ENCODE measurements at regions not wholly inside any gene's neighbourhood (a gene's known extent, or its start where the extent isn't known, plus 50 kb on each side); places are given as distances from the start of the nearest gene placed in this dataset.

DNA sequence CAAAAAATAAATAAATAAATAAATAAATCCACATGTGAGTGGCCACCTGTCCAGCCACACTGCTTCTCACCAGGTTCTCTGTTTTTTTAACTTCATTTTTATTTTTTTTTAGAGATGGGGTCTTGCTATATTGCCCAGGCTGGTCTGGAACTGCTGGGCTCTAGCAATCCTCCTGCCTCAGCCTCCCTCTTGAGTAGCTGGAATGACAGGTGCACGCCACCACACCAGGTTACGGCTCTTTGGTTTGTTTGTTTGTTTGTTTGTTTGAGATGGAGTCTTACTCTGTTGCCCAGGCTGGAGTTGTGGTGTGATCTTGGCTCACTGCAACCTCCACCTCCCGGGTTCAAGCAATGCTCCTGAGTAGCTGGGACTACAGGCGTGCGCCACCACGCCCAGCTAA lies 94.5 kb upstream of the CACNA1A start:
- no peak for DNase-seq

DNA sequence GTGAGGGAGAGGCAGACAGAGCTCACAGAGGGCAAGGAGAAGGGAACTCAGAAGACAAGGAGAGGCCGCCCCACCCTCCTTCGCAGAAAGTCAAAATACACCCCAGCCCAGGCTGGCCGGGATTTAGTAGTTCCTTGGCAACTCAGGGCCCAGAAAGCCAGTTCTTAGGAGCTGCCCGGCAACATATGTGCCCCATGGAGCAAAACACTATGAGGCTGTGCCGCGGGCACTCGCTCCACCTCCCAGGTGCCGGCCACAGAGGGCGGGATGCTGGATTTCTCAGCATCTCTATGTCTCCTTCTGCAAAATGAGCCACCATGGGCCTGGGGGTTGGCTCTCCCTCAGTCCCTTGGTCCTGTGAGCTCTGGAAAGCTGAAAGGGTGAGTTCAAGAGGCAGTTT lies 93.8 kb upstream of the CACNA1A start:
- DNase-seq, result no peak

- DNase-seq, result no peak
Observed at GRCh38 chr19:13599681-13600080, 93.4 kb upstream of the CACNA1A start.

- DNase-seq, result no peak
Observed at GRCh38 chr19:13598098-13598497, 91.8 kb upstream of the CACNA1A start.

- peak; percentile 63 for DNase-seq
Observed at GRCh38 chr19:13597640-13598039, 91.4 kb upstream of the CACNA1A start.

- peak; percentile 84 for DNase-seq
Observed at GRCh38 chr19:13588957-13589833, 82.9 kb upstream of the CACNA1A start.

DNA sequence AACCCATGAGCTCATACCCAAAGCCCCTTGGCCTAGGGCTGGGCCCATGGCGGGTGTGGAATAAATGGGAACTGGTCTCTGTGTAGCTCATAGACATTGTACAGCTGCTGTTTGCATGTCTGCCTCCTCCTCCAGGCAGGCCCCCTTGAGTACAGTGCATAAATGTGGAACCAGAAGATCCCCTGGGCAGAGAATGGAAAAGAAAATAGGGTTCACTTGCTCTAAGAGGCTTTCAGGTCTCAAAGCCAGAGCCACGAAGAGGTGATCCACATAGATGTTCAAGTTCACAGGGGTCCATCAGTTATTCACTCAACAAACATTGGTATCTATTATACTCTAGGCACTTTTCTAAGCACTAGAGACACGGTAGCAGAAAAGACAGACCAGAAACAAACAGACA lies 79.2 kb upstream of the CACNA1A start:
- DNase-seq, result no peak

DNA sequence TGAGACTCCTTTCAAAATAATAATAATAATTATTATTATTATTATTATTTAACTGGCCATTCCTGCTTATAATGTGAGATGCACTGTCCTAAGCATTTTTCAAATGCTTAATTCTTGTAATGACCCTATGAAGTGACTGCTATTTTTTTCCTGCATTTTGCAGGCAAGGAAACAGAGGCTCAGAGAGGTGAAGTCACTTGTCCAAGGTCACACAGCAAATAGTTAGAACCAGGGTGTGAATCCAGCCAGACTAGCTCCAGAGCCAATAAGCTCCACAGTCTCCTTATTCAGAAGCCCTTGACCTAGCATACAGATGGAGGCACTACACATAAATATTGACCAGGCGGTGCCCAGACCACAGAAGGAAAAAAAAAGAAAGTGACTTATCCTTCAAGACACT lies 77.5 kb upstream of the CACNA1A start:
- DNase-seq, result no peak

DNA sequence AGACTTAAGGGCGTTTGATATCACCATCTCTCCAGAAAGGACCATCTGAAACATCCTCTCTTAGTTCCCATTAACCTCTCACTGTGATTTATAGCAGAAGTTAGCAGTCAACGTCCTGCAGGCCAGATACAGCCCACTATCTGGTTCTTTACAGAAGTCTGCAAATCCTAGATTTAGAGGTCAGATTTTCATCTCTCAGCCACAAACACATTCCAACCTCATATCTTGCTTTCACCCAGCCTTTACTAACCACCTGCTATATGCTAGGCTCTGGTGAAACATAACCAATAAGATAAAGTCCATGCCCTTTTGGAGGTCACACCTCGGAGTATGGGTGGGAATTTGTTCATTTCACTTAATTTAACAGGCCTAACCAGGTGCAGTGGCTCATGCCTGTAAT lies 76.8 kb upstream of the CACNA1A start:
- no peak for DNase-seq

GRCh38 chr19:13581576-13581975 lies 75.3 kb upstream of the CACNA1A start:
- no peak for DNase-seq

DNA sequence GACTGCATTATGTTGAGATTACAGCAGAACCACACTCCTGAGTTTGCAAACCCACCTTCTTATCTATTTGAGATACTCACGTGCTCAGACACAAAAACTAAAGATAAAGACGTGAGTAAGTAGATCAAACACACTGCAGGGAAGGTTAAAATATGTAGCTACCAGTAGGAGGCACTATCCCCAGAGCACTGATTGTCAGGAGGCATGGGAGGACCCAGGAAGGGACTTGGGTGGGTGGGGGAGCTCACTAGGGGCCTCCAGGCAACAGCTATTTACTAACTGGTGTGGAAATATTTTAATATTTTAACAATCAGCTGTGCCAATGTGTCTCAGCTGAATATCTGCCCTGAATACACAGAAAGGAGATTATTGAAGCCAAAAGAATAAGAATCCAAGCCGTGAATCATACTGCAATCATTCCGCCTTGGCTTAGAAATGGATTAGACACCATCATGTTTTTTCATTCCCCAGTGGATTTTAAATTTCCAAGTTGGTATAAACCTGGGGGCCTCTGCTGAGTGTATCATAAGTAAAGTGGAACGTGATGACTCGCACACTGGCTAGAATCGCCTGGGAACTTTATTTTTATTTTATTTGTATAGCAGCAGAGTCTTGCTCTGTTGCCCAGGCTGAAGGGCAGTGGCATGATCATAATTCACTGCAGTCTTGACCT lies 73.2 kb upstream of the CACNA1A start:
- DNase-seq, result no peak

DNA sequence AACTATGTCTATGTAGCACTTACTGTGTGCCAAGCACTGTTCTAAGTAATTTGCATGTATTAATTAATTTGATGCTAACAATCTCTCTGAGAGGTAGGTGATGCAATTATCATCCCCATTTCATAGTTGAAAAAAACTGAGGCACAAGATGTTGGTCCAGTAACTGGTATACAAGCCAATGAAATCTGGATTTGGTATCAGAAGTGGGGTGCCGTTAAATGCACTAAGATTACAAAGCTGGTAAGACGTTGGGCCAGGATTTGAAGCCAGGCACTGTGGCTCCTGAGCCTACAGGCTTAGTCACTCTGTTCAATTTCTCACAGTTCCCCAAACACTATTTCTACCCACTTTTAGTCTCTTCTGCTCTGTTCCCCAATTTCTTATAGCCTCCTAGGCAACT lies 70.4 kb upstream of the CACNA1A start:
- DNase-seq, result no peak

GRCh38 chr19:13574933-13575332 lies 68.7 kb upstream of the CACNA1A start:
- no peak for DNase-seq

GRCh38 chr19:13573056-13573667 lies 66.9 kb upstream of the CACNA1A start:
- DNase-seq, result no peak

DNA sequence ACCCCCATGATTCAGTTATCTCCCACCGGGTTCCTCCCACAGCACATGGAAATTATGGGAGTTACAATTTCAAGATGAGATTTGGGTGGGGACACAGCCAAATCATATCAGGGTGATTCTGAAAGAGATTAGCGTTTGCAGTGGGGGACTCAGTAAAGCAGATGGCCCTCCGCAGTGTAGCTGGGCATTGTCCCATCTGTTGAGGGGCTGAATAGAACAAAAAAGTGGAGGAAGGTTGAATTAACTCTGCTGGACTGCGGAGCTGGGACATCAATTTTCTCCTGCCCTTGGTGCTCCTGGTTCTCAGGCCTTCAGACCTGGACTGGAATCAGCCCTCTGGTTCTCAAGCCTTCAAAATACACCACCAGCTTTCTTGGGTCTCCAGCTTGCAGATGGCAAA lies 55.2 kb upstream of the CACNA1A start:
- no peak for DNase-seq

- DNase-seq, result no peak
Observed at GRCh38 chr19:13557756-13558398, 51.6 kb upstream of the CACNA1A start.

GRCh38 chr19:13556552-13556951 lies 50.3 kb upstream of the CACNA1A start:
- no peak for DNase-seq
